SU-DHL-6 (cell line): ENCODE measurements at regions not wholly inside any gene's neighbourhood (a gene's known extent, or its start where the extent isn't known, plus 50 kb on each side); places are given as distances from the start of the nearest gene placed in this dataset.

Experiments
- H2AFZ ChIP-seq: fragments of 200-600 bp; sonication (generic); 2 replicates; pipeline ENCODE4 v1.6.1; 2014; ENCODE audit warnings: low read depth, mild to moderate bottlenecking, moderate library complexity, mixed read lengths, antibody characterized with exemption, low read length; ENCODE audit not compliant: severe bottlenecking
- H3F3A ChIP-seq: fragments of 200-600 bp; shearing (Covaris generic); 2 replicates; pipeline ENCODE4 v1.6.0; 2016; ENCODE audit warnings: antibody characterized with exemption, mild to moderate bottlenecking; ENCODE audit not compliant: insufficient read depth
- H3K27ac ChIP-seq: fragments of 200-600 bp; sonication (generic); 2 replicates; pipeline ENCODE4 v1.5.1; 2016; ENCODE audit warnings: low read depth, mild to moderate bottlenecking, low read length, moderate library complexity, mixed read lengths
- H3K27me3 ChIP-seq: fragments of 200-600 bp; sonication (generic), shearing (Covaris generic); 2 replicates; pipeline ENCODE4 v1.6.0; 2014; ENCODE audit warnings: mild to moderate bottlenecking, low read length
- H3K36me3 ChIP-seq: fragments of 200-600 bp; sonication (generic); 2 replicates; pipeline ENCODE4 v1.6.1; 2014; ENCODE audit warnings: mild to moderate bottlenecking, low read length, mixed read lengths
- H3K4me2 ChIP-seq: fragments of 300-600, 200-600 bp; shearing (Covaris generic), sonication (generic); 2 replicates; pipeline ENCODE4 v1.6.0; 2014; ENCODE audit warnings: low read length, low read depth, mild to moderate bottlenecking; ENCODE audit not compliant: poor library complexity, severe bottlenecking
- H3K4me3 ChIP-seq: fragments of 200-600 bp; sonication (generic); 2 replicates; pipeline ENCODE4 v1.5.1; 2014; ENCODE audit warnings: antibody characterized with exemption, low read length, mild to moderate bottlenecking, mixed read lengths; ENCODE audit not compliant: insufficient read depth, poor library complexity, severe bottlenecking
- H3K79me2 ChIP-seq: fragments of 200-600 bp; sonication (generic); 2 replicates; pipeline ENCODE4 v1.6.1; 2014; ENCODE audit warnings: mild to moderate bottlenecking, low read length, moderate library complexity; ENCODE audit not compliant: insufficient read depth
- H3K9ac ChIP-seq: fragments of 200-600 bp; sonication (generic); 2 replicates; pipeline ENCODE4 v1.7.0; 2014; ENCODE audit warnings: mild to moderate bottlenecking, low read length
- H3K9me2 ChIP-seq: fragments of 200-600 bp; sonication (generic); replicated peaks from 2 replicates; pipeline ENCODE4 v1.6.1; 2014; ENCODE audit warnings: low read length; ENCODE audit not compliant: insufficient read depth
- H3K9me3 ChIP-seq: fragments of 200-600 bp; sonication (generic); 2 replicates; pipeline ENCODE4 v1.6.1; 2014; ENCODE audit warnings: low read length, mixed read lengths; ENCODE audit not compliant: insufficient read depth
- H4K20me1 ChIP-seq: fragments of 200-600 bp; sonication (generic); 2 replicates; pipeline ENCODE4 v1.6.1; 2014; ENCODE audit warnings: low read depth, mild to moderate bottlenecking, antibody characterized with exemption, low read length, moderate library complexity, mixed read lengths
- CTCF ChIP-seq: fragments of 200-600 bp; sonication (generic); IDR thresholded peaks from one replicate; pipeline ENCODE4 v1.5.1; 2017; ENCODE audit warnings: antibody characterized with exemption, mild to moderate bottlenecking, low read length, moderate library complexity; ENCODE audit not compliant: insufficient read depth, poor library complexity, severe bottlenecking
- EZH2phosphoT487 ChIP-seq: fragments of 200-600 bp; sonication (generic), shearing (Covaris generic); conservative IDR thresholded peaks from 2 replicates; pipeline ENCODE4 v1.6.1; 2018; ENCODE audit warnings: mild to moderate bottlenecking, antibody characterized with exemption, low read length, moderate library complexity, mixed read lengths

DNA sequence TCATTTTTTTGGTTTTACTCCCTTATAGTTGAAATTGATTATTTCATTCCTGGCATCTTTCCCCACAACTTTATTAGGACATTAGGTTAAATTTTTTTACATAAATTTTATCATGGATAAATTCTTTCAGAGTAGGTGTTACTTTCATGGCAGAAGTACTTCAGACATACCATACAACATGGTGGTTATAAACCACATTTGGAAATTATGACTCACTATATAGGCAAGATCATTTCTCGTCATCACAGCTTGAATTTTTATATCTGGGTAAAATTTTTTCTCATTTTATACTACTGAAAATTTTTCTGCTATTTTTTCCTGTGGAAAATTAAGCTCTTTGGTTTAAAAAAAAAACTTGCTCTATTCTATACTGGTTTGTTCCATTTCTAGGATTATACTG is 111.9 kb upstream of the COL5A2 start:
- TF ChIP-seq CTCF (no peak), EZH2phosphoT487 (no peak)

DNA sequence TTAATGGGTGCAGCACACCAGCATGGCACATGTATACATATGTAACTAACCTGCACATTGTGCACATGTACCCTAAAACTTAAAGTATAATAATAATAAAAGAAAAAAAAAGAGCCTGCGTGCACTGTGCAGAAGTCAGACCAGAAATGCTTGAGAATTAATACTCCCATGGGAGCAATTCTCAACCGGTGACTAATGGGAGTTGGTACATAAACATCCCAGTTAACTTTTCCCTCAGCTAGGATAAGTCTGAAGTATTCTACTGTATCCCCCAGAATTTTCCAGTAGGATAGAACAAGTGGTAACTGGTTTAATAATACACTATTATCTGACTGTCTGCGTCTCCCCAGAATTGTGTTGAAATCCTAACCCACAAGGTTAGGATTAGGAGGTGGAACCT is 113.6 kb upstream of the COL5A2 start:
- Histone ChIP-seq H4K20me1 (no peaks in the 10 kb centered on the region), H2AFZ (no peak overlapping the region), H3K36me3 (no peaks in the 10 kb centered on the region), H3K9me3 (0 out of 2 replicates have a peak, but pooled peaks cover 3% of the 10 kb centered on the region), H3K4me3 (no peak overlapping the region), H3K9me2 (no peaks in the 10 kb centered on the region), H3K79me2 (no peaks in the 10 kb centered on the region), H3K27ac (no peak overlapping the region), H3K27me3 (no peaks in the 10 kb centered on the region), H3K9ac (no peak overlapping the region), H3K4me2 (no peak overlapping the region), H3F3A (no peaks in the 10 kb centered on the region)
- no peak for TF ChIP-seq CTCF
- TF ChIP-seq EZH2phosphoT487 = no peak

More for the DNA sequence above, 111.9 kb upstream of the COL5A2 start:
- no peak overlapping the region for H2AFZ ChIP-seq
- H3K27me3 ChIP-seq = no peaks in the 10 kb centered on the region
- no peak overlapping the region for H3K9ac ChIP-seq
- H3K9me3 ChIP-seq = 0 out of 2 replicates have a peak, but pooled peaks cover 3% of the 10 kb centered on the region
- H4K20me1 ChIP-seq = no peaks in the 10 kb centered on the region
- no peaks in the 10 kb centered on the region for H3K9me2 ChIP-seq
- H3F3A ChIP-seq = no peaks in the 10 kb centered on the region
- H3K4me2 ChIP-seq = no peak overlapping the region
- no peaks in the 10 kb centered on the region for H3K79me2 ChIP-seq
- H3K27ac ChIP-seq = no peak overlapping the region
- H3K36me3 ChIP-seq = no peaks in the 10 kb centered on the region
- H3K4me3 ChIP-seq = no peak overlapping the region

- H3K4me2 ChIP-seq = no peak overlapping the region
- no peaks in the 10 kb centered on the region for H3K9me3 ChIP-seq
- no peaks in the 10 kb centered on the region for H4K20me1 ChIP-seq
- no peaks in the 10 kb centered on the region for H3K79me2 ChIP-seq
- no peaks in the 10 kb centered on the region for H3K9me2 ChIP-seq
- H3K27ac ChIP-seq = no peak overlapping the region
- no peaks in the 10 kb centered on the region for H3K27me3 ChIP-seq
- TF ChIP-seq CTCF = no peak
- no peak for TF ChIP-seq EZH2phosphoT487
- no peaks in the 10 kb centered on the region for H3F3A ChIP-seq
- H2AFZ ChIP-seq = no peak overlapping the region
- no peak overlapping the region for H3K4me3 ChIP-seq
- H3K36me3 ChIP-seq = no peaks in the 10 kb centered on the region
- no peak overlapping the region for H3K9ac ChIP-seq
Observed at GRCh38 chr2:189297446-189297845, 117.9 kb upstream of the COL5A2 start.
